Activated CD8-positive, alpha-beta T cell treated with anti-CD3 and anti-CD28 coated beads for 36 hours (primary cell): ENCODE measurements at regions not wholly inside any gene's neighbourhood (a gene's known extent, or its start where the extent isn't known, plus 50 kb on each side); places are given as distances from the start of the nearest gene placed in this dataset.

ENCODE experiments used
- ATAC-seq: fragments of 200-7000 bp; cut with Tn5 transposase; one replicate; pipeline ENCODE4 v1.10.0; 2021; ENCODE audit warnings: mild to moderate bottlenecking, moderate library complexity
- CTCF ChIA-PET: fragments of 350-600 bp; sonication (Branson Sonifier 250); formaldehyde crosslinking; loops from one replicate; lab custom pipeline; 2021; ENCODE audit warnings: antibody characterized with exemption; lab: Charles Lee
- POLR2A ChIA-PET: fragments of 350-600 bp; sonication (Branson Sonifier 250); formaldehyde crosslinking; loops from one replicate; lab custom pipeline; 2021; ENCODE audit warnings: antibody characterized with exemption; lab: Charles Lee
- DNase-seq: peaks from one replicate; pipeline ENCODE4 v3.0.0-alpha.2; 2020
- H3K27ac Mint-ChIP-seq: one replicate; pipeline ENCODE4 v1.8.0; 2021; ENCODE audit warnings: mild to moderate bottlenecking, mixed read lengths
- H3K27me3 Mint-ChIP-seq: one replicate; pipeline ENCODE4 v1.8.0; 2021; ENCODE audit warnings: mixed read lengths
- H3K36me3 Mint-ChIP-seq: one replicate; pipeline ENCODE4 v1.8.0; 2021; ENCODE audit warnings: low read depth, mixed read lengths
- H3K4me1 Mint-ChIP-seq: one replicate; pipeline ENCODE4 v1.8.0; 2021; ENCODE audit warnings: low read depth, mixed read lengths
- H3K4me3 Mint-ChIP-seq: one replicate; pipeline ENCODE4 v1.8.0; 2021; ENCODE audit warnings: mild to moderate bottlenecking, moderate library complexity, mixed read lengths
- H3K9me3 Mint-ChIP-seq: one replicate; pipeline ENCODE4 v1.8.0; 2021; ENCODE audit warnings: mixed read lengths
- intact Hi-C: fragments of 100-400 bp; cut with micrococcal nuclease; formaldehyde crosslinking; loops from one replicate; pipeline ENCODE4 v1.10.0; 2022
- TF ChIP-seq, protein P1 (sequence below): fragments of 200-600 bp; IDR thresholded peaks from one replicate; pipeline ENCODE4 v1.8.0; 2022; ENCODE audit warnings: antibody characterized with exemption, mild to moderate bottlenecking

GRCh38 chr15:39396979-39397615 lies 183.8 kb upstream of the THBS1 start:
- no peak for DNase-seq
- POLR2A ChIA-PET = no interaction called here
- Mint-ChIP-seq H3K9me3 (no peaks in the 10 kb centered on the region), H3K27me3 (peaks cover 3% of the 10 kb centered on the region), H3K27ac (no peak overlapping the region), H3K4me1 (no peaks in the 10 kb centered on the region), H3K36me3 (no peaks in the 10 kb centered on the region), H3K4me3 (no peak overlapping the region)
- CTCF ChIA-PET = interaction anchor here (1.6 kb wide), 1 partner anchor 183 kb away, joined by 4 read pairs; no protein-coding TSS in a partner anchor
- ATAC-seq = no peak
- intact Hi-C loops = no loop called here
- TF ChIP-seq, protein P1, sequence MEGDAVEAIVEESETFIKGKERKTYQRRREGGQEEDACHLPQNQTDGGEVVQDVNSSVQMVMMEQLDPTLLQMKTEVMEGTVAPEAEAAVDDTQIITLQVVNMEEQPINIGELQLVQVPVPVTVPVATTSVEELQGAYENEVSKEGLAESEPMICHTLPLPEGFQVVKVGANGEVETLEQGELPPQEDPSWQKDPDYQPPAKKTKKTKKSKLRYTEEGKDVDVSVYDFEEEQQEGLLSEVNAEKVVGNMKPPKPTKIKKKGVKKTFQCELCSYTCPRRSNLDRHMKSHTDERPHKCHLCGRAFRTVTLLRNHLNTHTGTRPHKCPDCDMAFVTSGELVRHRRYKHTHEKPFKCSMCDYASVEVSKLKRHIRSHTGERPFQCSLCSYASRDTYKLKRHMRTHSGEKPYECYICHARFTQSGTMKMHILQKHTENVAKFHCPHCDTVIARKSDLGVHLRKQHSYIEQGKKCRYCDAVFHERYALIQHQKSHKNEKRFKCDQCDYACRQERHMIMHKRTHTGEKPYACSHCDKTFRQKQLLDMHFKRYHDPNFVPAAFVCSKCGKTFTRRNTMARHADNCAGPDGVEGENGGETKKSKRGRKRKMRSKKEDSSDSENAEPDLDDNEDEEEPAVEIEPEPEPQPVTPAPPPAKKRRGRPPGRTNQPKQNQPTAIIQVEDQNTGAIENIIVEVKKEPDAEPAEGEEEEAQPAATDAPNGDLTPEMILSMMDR = no peak

GRCh38 chr15:39397883-39398282 lies 183.0 kb upstream of the THBS1 start:
- no peaks in the 10 kb centered on the region for H3K36me3 Mint-ChIP-seq
- no peaks in the 10 kb centered on the region for H3K9me3 Mint-ChIP-seq
- H3K27ac Mint-ChIP-seq = no peak overlapping the region
- POLR2A ChIA-PET = no interaction called here
- no peak overlapping the region for H3K4me3 Mint-ChIP-seq
- TF ChIP-seq, protein P1 = no peak
- intact Hi-C loops = no loop called here
- ATAC-seq (no peak), DNase-seq (no peak)
- no peaks in the 10 kb centered on the region for H3K4me1 Mint-ChIP-seq
- H3K27me3 Mint-ChIP-seq = peaks cover 3% of the 10 kb centered on the region
- CTCF ChIA-PET = interaction anchor here (1.6 kb wide), 1 partner anchor 182 kb away, joined by 4 read pairs; no protein-coding TSS in a partner anchor

- Mint-ChIP-seq H3K27me3 (peaks cover 3% of the 10 kb centered on the region), H3K4me1 (no peaks in the 10 kb centered on the region), H3K9me3 (no peaks in the 10 kb centered on the region), H3K36me3 (no peaks in the 10 kb centered on the region), H3K4me3 (no peak overlapping the region), H3K27ac (no peak overlapping the region)
- CTCF ChIA-PET = no interaction called here
- intact Hi-C loops = no loop called here
- DNase-seq (no peak), ATAC-seq (no peak)
- POLR2A ChIA-PET = interaction anchor here (1.1 kb wide), 1 partner anchor 97 kb away, joined by 3 read pairs; no protein-coding TSS in a partner anchor
- TF ChIP-seq, protein P1 = no peak
Measured at GRCh38 chr15:39399600-39399999, 181.3 kb upstream of the THBS1 start.

DNA sequence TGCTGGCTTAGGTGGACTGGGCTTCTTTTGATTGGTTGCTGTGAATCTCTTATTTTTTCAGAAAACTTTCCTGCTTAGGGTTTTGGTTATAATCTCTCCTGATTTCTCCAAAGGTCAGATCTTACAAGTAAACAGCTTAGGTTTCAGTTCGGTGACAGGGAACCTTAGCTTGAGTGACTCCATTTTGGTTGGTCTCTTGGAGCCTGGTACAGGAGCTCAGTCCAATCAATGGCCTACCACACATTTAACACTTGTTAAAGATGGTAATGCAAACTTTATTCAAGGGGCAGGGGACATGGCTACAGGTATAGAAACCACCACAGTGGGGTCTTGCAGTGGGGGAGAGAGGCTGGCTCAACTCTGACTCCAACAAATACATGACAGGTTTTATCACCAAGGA lies 180.9 kb upstream of the THBS1 start:
- no peaks in the 10 kb centered on the region for H3K4me1 Mint-ChIP-seq
- H3K9me3 Mint-ChIP-seq = no peaks in the 10 kb centered on the region
- TF ChIP-seq, protein P1 = no peak
- intact Hi-C loops = no loop called here
- ATAC-seq (no peak), DNase-seq (no peak)
- H3K27ac Mint-ChIP-seq = no peak overlapping the region
- ChIA-PET CTCF (no interaction called here), POLR2A (interaction anchor here (1.1 kb wide), 1 partner anchor 98 kb away, joined by 3 read pairs; no protein-coding TSS in a partner anchor)
- no peaks in the 10 kb centered on the region for H3K36me3 Mint-ChIP-seq
- H3K4me3 Mint-ChIP-seq = no peak overlapping the region
- peaks cover 3% of the 10 kb centered on the region for H3K27me3 Mint-ChIP-seq

- POLR2A ChIA-PET = interaction anchor here (0.6 kb wide), 1 partner anchor 25 kb away, joined by 3 read pairs; no protein-coding TSS in a partner anchor
- ATAC-seq (no peak), DNase-seq (no peak)
- H3K27me3 Mint-ChIP-seq = no peaks in the 10 kb centered on the region
- CTCF ChIA-PET = no interaction called here
- no peak overlapping the region for H3K27ac Mint-ChIP-seq
- H3K9me3 Mint-ChIP-seq = no peaks in the 10 kb centered on the region
- TF ChIP-seq, protein P1 = no peak
- no peak overlapping the region for H3K4me3 Mint-ChIP-seq
- intact Hi-C loops = no loop called here
- no peaks in the 10 kb centered on the region for H3K4me1 Mint-ChIP-seq
- no peaks in the 10 kb centered on the region for H3K36me3 Mint-ChIP-seq
Measured at GRCh38 chr15:39400821-39401550, 179.9 kb upstream of the THBS1 start.
